ENCODE measurements at regions not wholly inside any gene's neighbourhood (a gene's known extent, or its start where the extent isn't known, plus 50 kb on each side); places are given as distances from the start of the nearest gene placed in this dataset.

- Histone ChIP-seq H2BK5ac (ENCODE audit: low read depth, low read length, poor library complexity) (no peak overlapping the region), H3K79me1 (ENCODE audit: low read length) (no peaks in the 10 kb centered on the region), H3K4ac (ENCODE audit: low read depth, low read length) (no peak overlapping the region), H3K4me1 (ENCODE audit: control insufficient read depth in 1 of 2, insufficient read depth in 2 of 2, low read length in 2 of 2) (no peaks in the 10 kb centered on the region), H2BK120ac (ENCODE audit: insufficient read depth, low read length, poor library complexity) (no peak overlapping the region), H3K23ac (ENCODE audit: low read length) (no peak overlapping the region), H3K36me3 (ENCODE audit: control insufficient read depth in 1 of 2, insufficient read depth in 2 of 2, low read length in 2 of 2) (no peaks in the 10 kb centered on the region), H3K4me2 (ENCODE audit: low read length) (no peak overlapping the region), H3K27ac (ENCODE audit: low read depth, low read length) (no peak overlapping the region), H4K91ac (ENCODE audit: low read depth, low read length) (no peak overlapping the region), H3K79me2 (ENCODE audit: control insufficient read depth, insufficient read depth, low read length, poor library complexity) (no peaks in the 10 kb centered on the region), H4K8ac (ENCODE audit: low read depth, low read length) (no peak overlapping the region), H3K18ac (ENCODE audit: low read length) (no peak overlapping the region), H3K27me3 (ENCODE audit: insufficient read depth, low read length) (no peaks in the 10 kb centered on the region), H3K9me3 (ENCODE audit: insufficient read depth, low read depth, low read length) (no peaks in the 10 kb centered on the region), H2AK5ac (ENCODE audit: low read length) (no peak overlapping the region), H3K14ac (ENCODE audit: low read length) (no peak overlapping the region), H2AFZ (ENCODE audit: insufficient read depth, low read length, poor library complexity) (no peak overlapping the region), H4K12ac (ENCODE audit: low read depth, low read length) (no peak overlapping the region), H3K4me3 (ENCODE audit: low read depth, low read length) (no peak overlapping the region), H2BK12ac (ENCODE audit: low read length) (no peak overlapping the region), H3K9ac (ENCODE audit: low read length) (no peak overlapping the region)
- DNase-seq = no peak
- no CpG with 5 or more reads among the region's 3 CpGs for WGBS (ENCODE audit: extremely low coverage, insufficient coverage, insufficient read length)
Measured at GRCh38 chr14:25350021-25350420, 300.1 kb upstream of the STXBP6 start.

- Histone ChIP-seq H3K4ac (ENCODE audit: low read depth, low read length) (no peak overlapping the region), H4K8ac (ENCODE audit: low read depth, low read length) (no peak overlapping the region), H3K4me2 (ENCODE audit: low read length) (no peak overlapping the region), H3K14ac (ENCODE audit: low read length) (no peak overlapping the region), H3K9ac (ENCODE audit: low read length) (no peak overlapping the region), H2BK120ac (ENCODE audit: insufficient read depth, low read length, poor library complexity) (no peak overlapping the region), H2BK12ac (ENCODE audit: low read length) (no peak overlapping the region), H3K36me3 (ENCODE audit: control insufficient read depth in 1 of 2, insufficient read depth in 2 of 2, low read length in 2 of 2) (no peaks in the 10 kb centered on the region), H4K91ac (ENCODE audit: low read depth, low read length) (no peak overlapping the region), H3K9me3 (ENCODE audit: insufficient read depth, low read depth, low read length) (peaks cover 2% of the 10 kb centered on the region), H3K23ac (ENCODE audit: low read length) (no peak overlapping the region), H2AFZ (ENCODE audit: insufficient read depth, low read length, poor library complexity) (no peak overlapping the region), H3K79me2 (ENCODE audit: control insufficient read depth, insufficient read depth, low read length, poor library complexity) (no peaks in the 10 kb centered on the region), H3K27me3 (ENCODE audit: insufficient read depth, low read length) (no peaks in the 10 kb centered on the region), H3K4me1 (ENCODE audit: control insufficient read depth in 1 of 2, insufficient read depth in 2 of 2, low read length in 2 of 2) (no peaks in the 10 kb centered on the region), H2AK5ac (ENCODE audit: low read length) (no peak overlapping the region), H3K18ac (ENCODE audit: low read length) (no peak overlapping the region), H3K27ac (ENCODE audit: low read depth, low read length) (no peak overlapping the region), H2BK5ac (ENCODE audit: low read depth, low read length, poor library complexity) (no peak overlapping the region), H4K12ac (ENCODE audit: low read depth, low read length) (no peak overlapping the region), H3K79me1 (ENCODE audit: low read length) (no peaks in the 10 kb centered on the region), H3K4me3 (ENCODE audit: low read depth, low read length) (no peak overlapping the region)
- no CpG with 5 or more reads among the region's 1 CpG for WGBS (ENCODE audit: extremely low coverage, insufficient coverage, insufficient read length)
- DNase-seq = no peak
Measured at GRCh38 chr14:25349269-25349668, 299.3 kb upstream of the STXBP6 start.

- no peak overlapping the region for H2BK12ac ChIP-seq (ENCODE audit: low read length)
- no peak overlapping the region for H2BK120ac ChIP-seq (ENCODE audit: insufficient read depth, low read length, poor library complexity)
- no peak overlapping the region for H2BK5ac ChIP-seq (ENCODE audit: low read depth, low read length, poor library complexity)
- no CpG with 5 or more reads among the region's 1 CpG for WGBS (ENCODE audit: extremely low coverage, insufficient coverage, insufficient read length)
- peaks cover 2% of the 10 kb centered on the region for H3K9me3 ChIP-seq (ENCODE audit: insufficient read depth, low read depth, low read length)
- H4K91ac ChIP-seq (ENCODE audit: low read depth, low read length) = no peak overlapping the region
- H2AFZ ChIP-seq (ENCODE audit: insufficient read depth, low read length, poor library complexity) = no peak overlapping the region
- no peaks in the 10 kb centered on the region for H3K79me1 ChIP-seq (ENCODE audit: low read length)
- no peak overlapping the region for H3K14ac ChIP-seq (ENCODE audit: low read length)
- H3K18ac ChIP-seq (ENCODE audit: low read length) = no peak overlapping the region
- H3K4me1 ChIP-seq (ENCODE audit: control insufficient read depth in 1 of 2, insufficient read depth in 2 of 2, low read length in 2 of 2) = no peaks in the 10 kb centered on the region
- H2AK5ac ChIP-seq (ENCODE audit: low read length) = no peak overlapping the region
- H3K4ac ChIP-seq (ENCODE audit: low read depth, low read length) = no peak overlapping the region
- H3K23ac ChIP-seq (ENCODE audit: low read length) = no peak overlapping the region
- H4K12ac ChIP-seq (ENCODE audit: low read depth, low read length) = no peak overlapping the region
- no peaks in the 10 kb centered on the region for H3K36me3 ChIP-seq (ENCODE audit: control insufficient read depth in 1 of 2, insufficient read depth in 2 of 2, low read length in 2 of 2)
- H3K9ac ChIP-seq (ENCODE audit: low read length) = no peak overlapping the region
- no peak overlapping the region for H3K4me2 ChIP-seq (ENCODE audit: low read length)
- no peaks in the 10 kb centered on the region for H3K79me2 ChIP-seq (ENCODE audit: control insufficient read depth, insufficient read depth, low read length, poor library complexity)
- no peak overlapping the region for H4K8ac ChIP-seq (ENCODE audit: low read depth, low read length)
- no peak for DNase-seq
- no peaks in the 10 kb centered on the region for H3K27me3 ChIP-seq (ENCODE audit: insufficient read depth, low read length)
- no peak overlapping the region for H3K4me3 ChIP-seq (ENCODE audit: low read depth, low read length)
- H3K27ac ChIP-seq (ENCODE audit: low read depth, low read length) = no peak overlapping the region
Measured at GRCh38 chr14:25340882-25341281, 290.9 kb upstream of the STXBP6 start.

DNA sequence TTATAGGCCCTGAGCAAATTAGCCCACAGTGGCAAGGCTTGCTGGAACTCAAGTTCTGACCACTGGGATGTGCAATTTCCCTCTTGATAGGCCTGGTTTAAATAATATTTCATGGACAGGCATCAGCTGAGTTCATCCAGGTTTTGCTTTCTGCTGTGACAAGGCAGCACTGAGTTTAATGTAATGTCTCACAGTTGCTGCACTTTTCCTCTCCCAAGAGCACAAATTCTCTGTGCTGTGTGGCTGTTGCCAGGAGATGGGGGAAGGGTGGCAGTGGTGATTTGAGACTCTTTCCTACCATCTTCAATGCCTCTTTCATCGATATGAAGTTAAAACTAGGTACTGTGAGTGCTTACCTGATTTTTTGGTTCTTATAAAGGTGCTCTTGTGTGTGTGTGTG lies 272.8 kb upstream of the STXBP6 start:
- Histone ChIP-seq H3K4me2 (ENCODE audit: low read length) (no peak overlapping the region), H3K14ac (ENCODE audit: low read length) (no peak overlapping the region), H3K18ac (ENCODE audit: low read length) (no peak overlapping the region), H3K36me3 (ENCODE audit: control insufficient read depth in 1 of 2, insufficient read depth in 2 of 2, low read length in 2 of 2) (no peaks in the 10 kb centered on the region), H3K27ac (ENCODE audit: low read depth, low read length) (no peak overlapping the region), H3K9ac (ENCODE audit: low read length) (no peak overlapping the region), H2BK120ac (ENCODE audit: insufficient read depth, low read length, poor library complexity) (no peak overlapping the region), H3K27me3 (ENCODE audit: insufficient read depth, low read length) (no peaks in the 10 kb centered on the region), H3K4me3 (ENCODE audit: low read depth, low read length) (no peak overlapping the region), H3K4me1 (ENCODE audit: control insufficient read depth in 1 of 2, insufficient read depth in 2 of 2, low read length in 2 of 2) (no peaks in the 10 kb centered on the region), H3K4ac (ENCODE audit: low read depth, low read length) (no peak overlapping the region), H3K9me3 (ENCODE audit: insufficient read depth, low read depth, low read length) (no peaks in the 10 kb centered on the region), H2AK5ac (ENCODE audit: low read length) (no peak overlapping the region), H4K8ac (ENCODE audit: low read depth, low read length) (no peak overlapping the region), H4K12ac (ENCODE audit: low read depth, low read length) (no peak overlapping the region), H2BK12ac (ENCODE audit: low read length) (no peak overlapping the region), H3K23ac (ENCODE audit: low read length) (no peak overlapping the region), H3K79me2 (ENCODE audit: control insufficient read depth, insufficient read depth, low read length, poor library complexity) (no peaks in the 10 kb centered on the region), H2BK5ac (ENCODE audit: low read depth, low read length, poor library complexity) (no peak overlapping the region), H3K79me1 (ENCODE audit: low read length) (no peaks in the 10 kb centered on the region), H4K91ac (ENCODE audit: low read depth, low read length) (no peak overlapping the region), H2AFZ (ENCODE audit: insufficient read depth, low read length, poor library complexity) (no peak overlapping the region)
- WGBS (ENCODE audit: extremely low coverage, insufficient coverage, insufficient read length) = no CpG with 5 or more reads among the region's 1 CpG
- DNase-seq = no peak
